ENCODE measurements at regions not wholly inside any gene's neighbourhood (a gene's known extent, or its start where the extent isn't known, plus 50 kb on each side); places are given as distances from the start of the nearest gene placed in this dataset.

DNA sequence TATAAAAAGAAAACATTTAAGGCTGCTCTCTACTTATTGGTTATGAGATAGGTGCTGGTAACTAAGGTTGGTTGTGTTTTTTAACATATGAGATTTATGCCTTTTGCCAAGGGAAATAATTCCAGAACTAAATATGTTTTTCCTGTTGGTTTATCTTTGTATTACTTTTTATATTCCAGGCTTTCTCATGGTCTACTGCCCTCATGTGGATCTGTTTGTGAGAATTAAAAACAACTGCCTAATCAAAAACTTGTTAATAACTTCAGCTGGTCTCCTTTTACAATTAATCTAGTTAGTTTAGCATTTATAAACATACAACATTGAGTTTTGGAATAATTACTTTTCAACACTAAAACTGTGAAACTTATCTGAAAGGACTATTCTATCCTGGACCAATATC lies 1208.3 kb downstream of the ADGRL3 start:
- H3K27ac ChIP-seq (ENCODE audit: low read depth, low read length), result no peak overlapping the region
- no peaks in the 10 kb centered on the region for H3K27me3 ChIP-seq (ENCODE audit: control insufficient read depth, insufficient read depth, low read length, poor library complexity, severe bottlenecking)
- H3K4me1 ChIP-seq (ENCODE audit: control insufficient read depth, insufficient read depth, low read length), result no peaks in the 10 kb centered on the region
- peak; percentile 35 for TF ChIP-seq CTCF (conservative IDR thresholded peaks at IDR 0.05)
- Mint-ChIP-seq H3K4me1 (peaks cover 5% of the 10 kb centered on the region), H3K27ac (no peak overlapping the region), H3K4me3 (no peak overlapping the region), H3K27me3 (ENCODE audit: insufficient read depth) (no peaks in the 10 kb centered on the region), H3K9me3 (no peaks in the 10 kb centered on the region), H3K36me3 (ENCODE audit: low read depth) (no peaks in the 10 kb centered on the region)
- no peak overlapping the region for H3K4me3 ChIP-seq (ENCODE audit: low read length)
- H3K36me3 ChIP-seq (ENCODE audit: control insufficient read depth, insufficient read depth, low read length), result no peaks in the 10 kb centered on the region
- no peaks in the 10 kb centered on the region for H3K9me3 ChIP-seq (ENCODE audit: control insufficient read depth, low read length)
- no peak for DNase-seq
- H3K9ac ChIP-seq (ENCODE audit: extremely low read depth, low read length, poor library complexity, severe bottlenecking), result no peak overlapping the region

- Histone ChIP-seq H3K4me3 (ENCODE audit: low read length) (no peak overlapping the region), H3K9me3 (ENCODE audit: control insufficient read depth, low read length) (no peaks in the 10 kb centered on the region), H3K36me3 (ENCODE audit: control insufficient read depth, insufficient read depth, low read length) (no peaks in the 10 kb centered on the region), H3K4me1 (ENCODE audit: control insufficient read depth, insufficient read depth, low read length) (no peaks in the 10 kb centered on the region), H3K27ac (ENCODE audit: low read depth, low read length) (no peak overlapping the region), H3K27me3 (ENCODE audit: control insufficient read depth, insufficient read depth, low read length, poor library complexity, severe bottlenecking) (no peaks in the 10 kb centered on the region), H3K9ac (ENCODE audit: extremely low read depth, low read length, poor library complexity, severe bottlenecking) (no peak overlapping the region)
- H3K4me1 Mint-ChIP-seq, result peaks cover 5% of the 10 kb centered on the region
- no peaks in the 10 kb centered on the region for H3K27me3 Mint-ChIP-seq (ENCODE audit: insufficient read depth)
- no peaks in the 10 kb centered on the region for H3K36me3 Mint-ChIP-seq (ENCODE audit: low read depth)
- no peak for DNase-seq
- H3K27ac Mint-ChIP-seq, result no peak overlapping the region
- H3K4me3 Mint-ChIP-seq, result no peak overlapping the region
- TF ChIP-seq CTCF (conservative IDR thresholded peaks at IDR 0.05), result no peak
- 78 to 87% methylated on average over 1 of the region's 1 CpG for WGBS, 2 experiments (ENCODE audit: insufficient coverage in 1 of 2, insufficient read length in 1 of 2)
- H3K9me3 Mint-ChIP-seq, result no peaks in the 10 kb centered on the region
These were observed 1207.4 kb downstream of the ADGRL3 start for GRCh38 chr4:62407534-62407933.

DNA sequence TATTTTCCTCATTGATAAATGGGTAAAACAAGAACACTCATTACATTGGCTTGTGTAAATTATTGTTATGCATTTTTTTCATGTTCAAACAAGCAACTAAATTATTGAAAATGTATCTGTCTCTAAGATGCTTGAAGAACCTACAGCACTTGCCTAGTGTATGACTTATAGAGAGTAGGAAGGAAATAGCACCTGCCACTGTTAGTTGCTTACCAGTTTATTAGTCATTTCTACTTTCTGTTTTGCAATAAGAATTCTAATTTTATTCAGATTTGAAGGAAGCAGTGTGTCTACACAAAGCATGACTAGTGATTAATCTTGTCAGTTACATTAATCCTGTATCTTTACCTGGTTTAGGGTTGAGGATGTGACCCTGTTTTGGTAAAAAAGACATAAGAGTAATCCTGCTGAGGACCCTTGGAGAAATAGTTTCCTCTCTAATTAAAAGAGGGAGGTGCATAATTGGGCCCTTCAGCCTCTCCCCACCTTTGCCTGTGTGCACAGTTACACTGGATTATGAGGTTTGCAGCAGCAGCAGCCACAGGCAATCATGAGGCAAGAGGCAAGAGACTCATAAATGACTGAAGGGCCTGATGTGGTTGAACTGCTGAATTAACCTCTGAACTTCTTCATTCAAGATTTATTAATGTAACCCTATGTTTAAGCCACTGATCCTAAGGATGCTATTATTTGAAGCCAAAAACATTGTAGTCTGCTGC lies 1202.1 kb downstream of the ADGRL3 start:
- no peaks in the 10 kb centered on the region for H3K4me1 ChIP-seq (ENCODE audit: control insufficient read depth, insufficient read depth, low read length)
- no peaks in the 10 kb centered on the region for H3K27me3 ChIP-seq (ENCODE audit: control insufficient read depth, insufficient read depth, low read length, poor library complexity, severe bottlenecking)
- H3K9ac ChIP-seq (ENCODE audit: extremely low read depth, low read length, poor library complexity, severe bottlenecking), result no peak overlapping the region
- Mint-ChIP-seq H3K9me3 (no peaks in the 10 kb centered on the region), H3K27ac (no peak overlapping the region), H3K4me3 (no peak overlapping the region), H3K36me3 (ENCODE audit: low read depth) (no peaks in the 10 kb centered on the region), H3K4me1 (peaks cover 5% of the 10 kb centered on the region), H3K27me3 (ENCODE audit: insufficient read depth) (no peaks in the 10 kb centered on the region)
- DNase-seq, result no peak
- H3K27ac ChIP-seq (ENCODE audit: low read depth, low read length), result no peak overlapping the region
- no peaks in the 10 kb centered on the region for H3K36me3 ChIP-seq (ENCODE audit: control insufficient read depth, insufficient read depth, low read length)
- no peak overlapping the region for H3K4me3 ChIP-seq (ENCODE audit: low read length)
- no peaks in the 10 kb centered on the region for H3K9me3 ChIP-seq (ENCODE audit: control insufficient read depth, low read length)
- TF ChIP-seq CTCF (conservative IDR thresholded peaks at IDR 0.05), result no peak
